Liver (tissue), 3 donors: ENCODE measurements at regions not wholly inside any gene's neighbourhood (a gene's known extent, or its start where the extent isn't known, plus 50 kb on each side); places are given as distances from the start of the nearest gene placed in this dataset.

Experiments used
- ATF3 ChIP-seq: IDR thresholded peaks from 2 replicates; pipeline ENCODE4 v1.6.1; 2016; ENCODE audit warnings: antibody characterized with exemption
- CTCF ChIP-seq: fragments of 150-350 bp; IDR thresholded peaks from 2 replicates; pipeline ENCODE4 v1.5.1; 2017; ENCODE audit warnings: improper control_type of control experiment, low read depth, low read length; ENCODE audit not compliant: missing input control
- TAF1 ChIP-seq: conservative IDR thresholded peaks from 2 replicates; pipeline ENCODE4 v1.6.1; 2016; ENCODE audit warnings: antibody characterized with exemption, mild to moderate bottlenecking
- donor health status: healthy.
- donor health status: healthy.

GRCh38 chr10:117817116-117817515 lies 229.6 kb downstream of the RAB11FIP2 start:
- TF ChIP-seq TAF1 (no peak), CTCF (no peak), ATF3 (no peak)
